VCaP (cell line): ENCODE measurements at regions not wholly inside any gene's neighbourhood (a gene's known extent, or its start where the extent isn't known, plus 50 kb on each side); places are given as distances from the start of the nearest gene placed in this dataset.

Experiments
- H3K27ac ChIP-seq: fragments of 450-650 bp; 2 replicates; pipeline ENCODE4 v1.5.1; 2017
- TF ChIP-seq, protein P1 (sequence below): fragments of 450-650 bp; conservative IDR thresholded peaks from 2 replicates; pipeline ENCODE4 v1.5.1; 2017; ENCODE audit warnings: mild to moderate bottlenecking, moderate library complexity

DNA sequence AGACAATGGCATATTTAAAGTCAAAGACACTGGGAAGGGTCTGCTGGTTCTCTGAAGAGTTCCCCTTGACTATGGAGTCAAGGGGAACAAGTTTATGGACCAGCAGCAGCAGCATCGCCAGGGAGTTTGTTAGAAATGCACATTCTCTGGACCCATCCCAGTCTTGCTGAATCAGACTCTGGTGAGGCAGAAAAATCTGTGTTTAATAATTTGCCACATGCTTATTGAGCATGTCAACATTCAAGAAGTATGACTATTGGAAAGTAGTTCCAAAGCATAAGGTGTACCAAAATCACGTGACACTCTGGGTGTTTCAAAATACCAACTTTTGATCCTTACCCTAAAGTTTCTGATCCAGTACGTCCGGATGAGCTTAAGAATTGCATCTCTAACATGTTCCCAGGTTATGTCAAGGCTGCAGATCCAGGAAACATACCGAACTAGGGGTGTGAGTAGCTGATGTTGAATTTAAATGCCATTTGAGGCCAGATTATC is 853.8 kb downstream of the TMEM182 start:
- H3K27ac ChIP-seq, result no peak overlapping the region
- TF ChIP-seq, protein P1, sequence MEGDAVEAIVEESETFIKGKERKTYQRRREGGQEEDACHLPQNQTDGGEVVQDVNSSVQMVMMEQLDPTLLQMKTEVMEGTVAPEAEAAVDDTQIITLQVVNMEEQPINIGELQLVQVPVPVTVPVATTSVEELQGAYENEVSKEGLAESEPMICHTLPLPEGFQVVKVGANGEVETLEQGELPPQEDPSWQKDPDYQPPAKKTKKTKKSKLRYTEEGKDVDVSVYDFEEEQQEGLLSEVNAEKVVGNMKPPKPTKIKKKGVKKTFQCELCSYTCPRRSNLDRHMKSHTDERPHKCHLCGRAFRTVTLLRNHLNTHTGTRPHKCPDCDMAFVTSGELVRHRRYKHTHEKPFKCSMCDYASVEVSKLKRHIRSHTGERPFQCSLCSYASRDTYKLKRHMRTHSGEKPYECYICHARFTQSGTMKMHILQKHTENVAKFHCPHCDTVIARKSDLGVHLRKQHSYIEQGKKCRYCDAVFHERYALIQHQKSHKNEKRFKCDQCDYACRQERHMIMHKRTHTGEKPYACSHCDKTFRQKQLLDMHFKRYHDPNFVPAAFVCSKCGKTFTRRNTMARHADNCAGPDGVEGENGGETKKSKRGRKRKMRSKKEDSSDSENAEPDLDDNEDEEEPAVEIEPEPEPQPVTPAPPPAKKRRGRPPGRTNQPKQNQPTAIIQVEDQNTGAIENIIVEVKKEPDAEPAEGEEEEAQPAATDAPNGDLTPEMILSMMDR, result no peak

DNA sequence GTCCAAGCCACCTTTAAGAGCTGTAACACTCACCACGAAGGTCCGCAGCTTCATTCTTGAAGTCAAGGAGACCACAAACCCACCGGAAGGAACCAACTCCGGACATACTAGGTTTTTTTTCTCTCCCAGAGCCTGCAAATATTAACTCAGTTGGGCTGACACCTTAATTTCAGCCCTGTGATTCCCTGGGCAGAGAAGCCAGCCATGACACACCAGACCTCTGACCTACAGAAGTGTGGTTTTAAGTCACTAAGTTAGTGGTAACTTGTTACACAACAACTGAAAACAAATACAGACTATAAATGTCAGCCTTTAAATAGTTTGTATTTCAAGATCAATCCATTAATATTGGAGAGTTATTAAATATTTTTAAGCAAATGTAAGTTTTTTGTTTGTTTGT is 855.1 kb downstream of the TMEM182 start:
- no peak overlapping the region for H3K27ac ChIP-seq
- TF ChIP-seq, protein P1, result no peak

DNA sequence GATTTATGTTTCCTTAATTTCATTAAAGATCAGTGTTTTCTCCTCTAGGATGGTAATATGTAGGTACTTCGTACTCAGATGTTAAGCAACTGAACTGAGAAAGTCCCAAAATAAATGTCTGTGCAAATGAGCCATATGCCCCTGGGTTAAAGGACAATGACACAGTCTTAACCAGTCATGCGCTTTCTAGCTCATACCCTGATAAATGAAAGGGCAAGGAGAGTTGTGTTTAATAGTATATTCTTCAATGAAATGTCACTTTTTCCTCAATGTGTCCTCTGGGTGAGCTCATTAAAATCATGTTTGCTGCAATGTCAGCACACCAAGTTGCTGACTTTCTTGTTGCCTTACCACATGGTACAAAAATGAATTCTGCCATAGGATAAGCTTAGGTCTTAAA is 856.3 kb downstream of the TMEM182 start:
- no peak overlapping the region for H3K27ac ChIP-seq
- TF ChIP-seq, protein P1, result no peak

DNA sequence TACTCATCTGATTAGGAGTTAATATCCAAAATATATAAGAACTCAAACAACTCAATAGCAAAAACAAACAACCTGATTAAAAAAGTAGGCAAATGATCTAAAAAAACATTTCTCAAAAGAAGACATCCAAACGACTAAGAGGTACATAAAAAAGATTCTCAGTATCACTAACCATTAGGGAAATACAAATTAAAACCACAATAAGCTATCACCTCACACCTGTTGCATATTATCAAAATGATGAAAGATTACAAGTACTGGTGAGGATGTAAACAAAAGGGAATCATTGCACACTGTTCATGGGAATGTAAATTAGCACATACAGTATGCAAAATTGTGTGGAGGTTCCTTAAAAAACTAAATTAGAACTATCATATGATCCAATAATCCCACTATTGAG is 865.5 kb downstream of the TMEM182 start:
- TF ChIP-seq, protein P1, result no peak
- H3K27ac ChIP-seq, result no peak overlapping the region

DNA sequence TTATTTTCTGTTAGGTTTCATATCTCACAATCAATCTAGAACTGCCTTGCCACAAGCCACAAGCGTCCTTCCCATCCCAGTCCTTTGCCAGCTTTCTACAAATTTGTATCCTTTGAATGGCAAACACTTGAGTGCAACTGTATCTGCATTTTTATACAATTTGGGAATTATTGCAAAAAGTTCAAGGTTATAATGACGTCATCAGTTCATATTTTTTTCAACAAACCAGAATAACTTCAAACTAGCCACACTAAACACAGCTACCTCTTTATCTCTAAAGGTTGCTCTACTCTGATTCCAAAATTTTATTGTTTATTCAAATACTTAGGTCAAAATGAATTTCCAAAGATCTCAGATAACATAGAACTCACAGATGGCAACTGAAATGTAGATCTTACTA is 877.1 kb downstream of the TMEM182 start:
- TF ChIP-seq, protein P1, result no peak

DNA sequence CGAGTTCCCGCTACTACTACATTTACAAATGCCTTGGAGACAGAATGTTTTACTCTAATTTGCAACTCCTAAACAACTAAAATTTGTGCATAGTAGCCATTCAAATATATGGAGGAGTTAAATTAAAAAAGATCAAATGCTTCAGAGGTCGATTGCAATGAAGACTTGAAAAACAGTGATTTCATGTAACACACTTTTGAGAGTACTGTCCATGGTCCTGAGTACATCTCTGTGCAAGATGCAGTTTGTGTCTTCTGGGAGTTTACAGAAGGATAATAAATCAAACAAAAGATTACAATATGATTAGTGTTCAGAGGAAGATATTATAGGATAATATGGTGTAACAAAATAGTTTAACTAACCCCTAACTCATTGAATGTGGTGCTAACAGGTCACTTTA is 894.7 kb downstream of the TMEM182 start:
- TF ChIP-seq, protein P1, result no peak
- H3K27ac ChIP-seq, result no peak overlapping the region

More for the DNA sequence above, 877.1 kb downstream of the TMEM182 start:
- H3K27ac ChIP-seq, result no peak overlapping the region

DNA sequence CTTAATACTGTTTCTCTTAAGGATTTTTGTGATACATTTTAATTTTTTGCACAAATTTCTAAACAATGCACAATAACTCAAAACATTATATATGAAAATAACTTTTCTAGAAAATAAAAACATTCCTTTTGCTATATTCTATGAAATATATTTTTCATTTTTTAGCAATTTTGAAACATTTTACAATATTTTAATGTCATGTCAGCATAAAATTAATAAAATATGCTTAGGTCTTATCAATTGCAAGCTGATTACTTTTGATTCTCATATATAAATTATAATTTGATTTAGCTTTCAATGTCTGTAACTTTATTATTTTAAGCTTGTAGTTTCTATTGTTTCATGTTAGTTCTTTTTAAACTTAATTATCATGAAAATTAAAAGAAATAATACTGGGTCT is 898.7 kb downstream of the TMEM182 start:
- TF ChIP-seq, protein P1, result no peak

More for the DNA sequence above, 898.7 kb downstream of the TMEM182 start:
- H3K27ac ChIP-seq, result no peak overlapping the region
